Mesothelial cell of epicardium (in vitro differentiated cells): ENCODE measurements at regions not wholly inside any gene's neighbourhood (a gene's known extent, or its start where the extent isn't known, plus 50 kb on each side); places are given as distances from the start of the nearest gene placed in this dataset.
A peak's percentile ranks its signal among the peaks of the same experiment; 100 is the strongest.

Source experiments
- DNase-seq, 2 experiments: peaks; one replicate each; pipeline ENCODE4 v3.0.0; 2021; ENCODE audit warnings: low spot score in 2 of 2; ENCODE audit not compliant: unreplicated experiment in 2 of 2
- H3K27ac Mint-ChIP-seq: 2 replicates; pipeline ENCODE4 v1.8.0; 2021; ENCODE audit warnings: mixed read lengths
- H3K27me3 Mint-ChIP-seq: 2 replicates; pipeline ENCODE4 v1.8.0; 2021; ENCODE audit warnings: low read depth, mixed read lengths
- H3K36me3 Mint-ChIP-seq: 2 replicates; pipeline ENCODE4 v1.8.0; 2021; ENCODE audit warnings: mixed read lengths
- H3K4me1 Mint-ChIP-seq: 2 replicates; pipeline ENCODE4 v1.8.0; 2021; ENCODE audit warnings: mixed read lengths
- H3K4me3 Mint-ChIP-seq: 2 replicates; pipeline ENCODE4 v1.8.0; 2021; ENCODE audit warnings: mild to moderate bottlenecking, moderate library complexity, mixed read lengths
- H3K9me3 Mint-ChIP-seq: 2 replicates; pipeline ENCODE4 v1.8.0; 2021; ENCODE audit warnings: mixed read lengths
- CTCF ChIP-seq: fragments of 200-600 bp; sonication (generic); IDR thresholded peaks from one replicate; pipeline ENCODE4 v1.5.0; 2021; ENCODE audit warnings: antibody characterized with exemption; ENCODE audit not compliant: unreplicated experiment

- DNase-seq = peak; percentile 3 to 5
- Mint-ChIP-seq H3K27me3 (no peaks in the 10 kb centered on the region), H3K9me3 (no peaks in the 10 kb centered on the region), H3K27ac (no peak overlapping the region), H3K4me3 (no peak overlapping the region), H3K36me3 (no peaks in the 10 kb centered on the region), H3K4me1 (peaks cover 29% of the 10 kb centered on the region)
- TF ChIP-seq CTCF = no peak
These were observed 128.9 kb upstream of the HS6ST1 start for GRCh38 chr2:128447538-128447995.

GRCh38 chr2:128448331-128449225, 129.9 kb upstream of the HS6ST1 start:
- no peak for TF ChIP-seq CTCF
- Mint-ChIP-seq H3K27ac (no peak overlapping the region), H3K36me3 (no peaks in the 10 kb centered on the region)

GRCh38 chr2:128449226-128450061, 130.8 kb upstream of the HS6ST1 start:
- TF ChIP-seq CTCF = no peak
- peak; percentile 13 to 35 for DNase-seq
- no peaks in the 10 kb centered on the region for H3K36me3 Mint-ChIP-seq
- H3K27ac Mint-ChIP-seq = no peak overlapping the region
- no peak overlapping the region for H3K4me3 Mint-ChIP-seq
- H3K9me3 Mint-ChIP-seq = no peaks in the 10 kb centered on the region
- H3K4me1 Mint-ChIP-seq = peaks cover 14% of the 10 kb centered on the region
- H3K27me3 Mint-ChIP-seq = no peaks in the 10 kb centered on the region

More at GRCh38 chr2:128448331-128449225, 129.9 kb upstream of the HS6ST1 start:
- Mint-ChIP-seq H3K27me3 (no peaks in the 10 kb centered on the region), H3K9me3 (no peaks in the 10 kb centered on the region), H3K4me3 (no peak overlapping the region), H3K4me1 (peaks cover 19% of the 10 kb centered on the region)
- DNase-seq = peak; percentile 10 to 36

GRCh38 chr2:128450211-128451024, 131.8 kb upstream of the HS6ST1 start:
- Mint-ChIP-seq H3K9me3 (peaks cover 4% of the 10 kb centered on the region), H3K4me1 (peaks cover 8% of the 10 kb centered on the region)
- DNase-seq = peak; percentile 6 to 37

More at GRCh38 chr2:128450211-128451024, 131.8 kb upstream of the HS6ST1 start:
- TF ChIP-seq CTCF = no peak
- no peaks in the 10 kb centered on the region for H3K27me3 Mint-ChIP-seq
- peak overlapping the region; percentile 32 for H3K27ac Mint-ChIP-seq
- no peak overlapping the region for H3K4me3 Mint-ChIP-seq
- no peaks in the 10 kb centered on the region for H3K36me3 Mint-ChIP-seq
